RWPE1 (cell line): ENCODE measurements at regions not wholly inside any gene's neighbourhood (a gene's known extent, or its start where the extent isn't known, plus 50 kb on each side); places are given as distances from the start of the nearest gene placed in this dataset.

ENCODE experiments used
- CTCF ChIA-PET: fragments of 350-600 bp; sonication (Branson Sonifier 250); formaldehyde crosslinking; extraction: SDS; loops from one replicate; lab custom pipeline; 2021; lab: Yijun Ruan, JAX
- POLR2A ChIA-PET: fragments of 400-600 bp; formaldehyde crosslinking; extraction: SDS; loops from one replicate; lab custom pipeline; 2020; ENCODE audit warnings: antibody characterized with exemption; ENCODE audit not compliant: low non-redundant PET; lab: Yijun Ruan, JAX
- DNase-seq: peaks from one replicate; pipeline ENCODE4 v3.0.0; 2012; ENCODE audit warnings: low spot score
- H3K27ac ChIP-seq: fragments of 450-650 bp; 2 replicates; pipeline ENCODE4 v1.5.1; 2017
- CTCF ChIP-seq: fragments of 450-650 bp; conservative IDR thresholded peaks from 2 replicates; pipeline ENCODE4 v1.5.1; 2017; ENCODE audit warnings: low read depth, mild to moderate bottlenecking

DNA sequence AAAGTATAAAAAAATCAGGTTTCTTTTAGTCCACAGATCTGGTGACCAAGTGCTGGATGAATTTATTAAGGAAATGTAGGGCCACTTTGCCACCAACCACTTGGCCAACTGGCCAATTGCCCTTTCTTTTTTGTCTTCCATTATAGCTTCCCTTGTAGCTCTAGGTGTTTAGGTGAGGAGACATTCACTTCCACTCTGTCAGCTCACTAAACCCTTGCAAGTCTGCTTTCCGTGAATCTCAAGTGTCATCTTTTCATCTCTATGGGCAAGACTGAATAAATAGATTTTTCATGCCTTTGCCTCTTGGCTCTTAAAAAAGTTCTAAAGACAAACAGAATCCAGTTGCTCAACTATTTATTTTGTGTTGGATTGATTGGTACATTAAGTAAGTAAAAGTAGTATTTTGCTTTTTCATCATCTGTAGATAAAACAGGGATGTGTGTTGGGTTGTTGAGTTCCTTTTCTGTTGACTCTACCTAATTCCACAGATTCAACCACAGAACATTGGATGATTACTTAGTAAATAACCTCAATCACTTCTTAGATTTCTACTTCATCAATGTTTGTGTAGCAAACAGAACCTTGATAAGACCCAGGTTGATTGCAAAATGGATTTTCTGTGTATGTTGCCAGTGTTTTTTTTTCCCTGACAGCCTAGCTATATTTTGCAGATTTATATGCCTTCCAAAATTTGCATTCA is 68.1 kb upstream of the GRXCR1 start:
- DNase-seq: no peak
- ChIA-PET POLR2A (no interaction called here), CTCF (no interaction called here)
- TF ChIP-seq CTCF: no peak
- no peak overlapping the region for H3K27ac ChIP-seq

DNA sequence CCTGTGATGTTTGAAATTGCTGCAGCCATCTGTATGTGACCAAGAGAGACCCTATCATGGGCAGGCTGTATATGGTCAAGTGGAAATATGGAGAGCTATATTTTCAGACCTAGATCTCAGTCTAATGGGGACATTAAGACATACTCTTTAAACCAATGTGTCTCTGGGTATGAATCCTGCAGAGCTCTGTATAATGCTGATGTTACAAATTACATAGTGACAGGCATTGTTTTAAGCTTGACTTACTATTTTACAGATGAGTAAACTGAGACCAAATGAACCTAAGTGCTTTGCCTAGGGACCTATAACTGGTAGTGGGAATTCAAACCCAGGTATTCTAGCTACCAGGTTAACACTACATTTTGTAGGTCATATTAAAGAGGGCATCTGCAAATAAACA is 71.3 kb upstream of the GRXCR1 start:
- CTCF ChIA-PET: interaction anchor here (0.6 kb wide), 1 partner anchor 1629 kb away, joined by 6 read pairs; no protein-coding TSS in a partner anchor
- no peak overlapping the region for H3K27ac ChIP-seq
- TF ChIP-seq CTCF: no peak
- DNase-seq: no peak
- POLR2A ChIA-PET: no interaction called here

DNA sequence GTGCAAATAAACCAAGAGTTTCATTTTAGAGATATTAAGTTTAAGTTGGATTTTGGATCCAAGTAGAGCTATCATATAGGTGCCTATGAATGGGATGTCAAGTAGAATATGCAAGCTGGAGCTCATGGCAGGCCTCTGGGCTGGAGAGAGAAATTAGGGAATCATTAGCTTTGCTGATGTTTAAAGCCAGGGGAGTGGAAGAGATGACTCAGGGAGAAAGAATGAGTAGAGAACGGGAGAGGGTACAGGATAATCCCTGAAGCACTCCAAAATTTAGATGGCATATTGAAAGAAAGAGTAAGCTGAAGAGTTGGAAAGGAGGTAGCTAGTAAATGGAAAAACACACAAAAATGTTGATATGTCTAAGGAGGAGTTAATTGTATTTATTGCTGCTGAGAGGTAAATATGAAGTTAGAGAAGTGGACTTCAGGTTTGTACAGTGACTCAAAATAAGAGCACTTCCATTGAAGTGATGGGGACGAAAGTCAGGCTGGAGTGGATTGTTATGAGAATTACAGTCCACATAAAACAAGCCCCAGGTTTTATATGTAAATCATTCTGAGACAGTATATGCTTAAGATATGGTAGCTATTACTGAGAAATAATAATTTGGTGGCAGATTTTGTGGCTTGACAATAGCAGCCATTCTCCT is 72.5 kb upstream of the GRXCR1 start:
- ChIA-PET POLR2A (no interaction called here), CTCF (no interaction called here)
- H3K27ac ChIP-seq: no peak overlapping the region
- DNase-seq: no peak
- no peak for TF ChIP-seq CTCF

- CTCF ChIA-PET: no interaction called here
- H3K27ac ChIP-seq: no peak overlapping the region
- no peak for DNase-seq
- POLR2A ChIA-PET: no interaction called here
- TF ChIP-seq CTCF: no peak
Measured at GRCh38 chr4:42817913-42818312, 74.6 kb upstream of the GRXCR1 start.

GRCh38 chr4:42816880-42817400 is 75.6 kb upstream of the GRXCR1 start:
- CTCF ChIA-PET: interaction anchor here (0.6 kb wide), 2 partner anchors 406 to 1645 kb away, joined by 3 read pairs; no protein-coding TSS in a partner anchor
- TF ChIP-seq CTCF: no peak
- POLR2A ChIA-PET: no interaction called here
- DNase-seq: no peak
- H3K27ac ChIP-seq: no peak overlapping the region

DNA sequence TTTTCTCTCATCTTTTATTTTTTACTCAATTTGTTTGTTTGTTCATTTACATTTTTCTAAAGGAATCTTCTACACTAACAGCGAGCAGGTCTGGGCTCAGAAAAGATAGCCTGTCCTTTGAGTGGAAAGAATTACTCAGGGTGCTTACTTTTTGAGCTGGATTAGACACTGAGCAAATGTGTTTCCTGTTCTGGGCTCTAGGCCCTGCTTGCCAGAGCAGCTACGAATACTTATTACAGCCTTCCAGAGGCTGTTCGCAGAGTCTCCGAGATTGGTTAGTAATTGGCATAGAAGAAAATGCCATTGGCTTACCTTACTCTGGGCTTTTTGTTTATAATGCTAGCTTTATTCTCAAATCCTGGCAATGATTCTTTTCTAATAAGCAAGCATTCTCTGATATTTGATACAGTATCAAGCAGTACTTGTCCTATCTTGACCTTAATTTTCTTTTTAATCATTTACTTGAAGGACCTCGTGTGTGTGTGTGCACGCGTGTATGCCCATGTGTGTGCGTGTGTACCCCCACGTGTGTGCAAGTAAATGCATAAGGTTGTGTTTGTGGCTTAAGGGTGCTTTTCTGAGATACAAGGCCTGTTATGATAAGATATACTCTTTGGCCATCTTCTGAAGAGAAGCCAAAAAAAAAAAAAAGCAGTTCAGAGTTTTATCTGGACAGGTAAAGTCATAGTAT is 76.2 kb upstream of the GRXCR1 start:
- H3K27ac ChIP-seq: no peak overlapping the region
- DNase-seq: no peak
- ChIA-PET POLR2A (no interaction called here), CTCF (interaction anchor here (0.6 to 1.4 kb wide), 3 partner anchors 248 to 1645 kb away, joined by 3 to 5 read pairs (median 3); no protein-coding TSS in a partner anchor)
- no peak for TF ChIP-seq CTCF
